SJSA1 (cell line): ENCODE measurements at regions not wholly inside any gene's neighbourhood (a gene's known extent, or its start where the extent isn't known, plus 50 kb on each side); places are given as distances from the start of the nearest gene placed in this dataset.

Experiments used
- DNase-seq, 2 experiments: peaks; one replicate each; pipeline ENCODE4 v3.0.0-alpha.2; 2015 to 2020; ENCODE audit warnings: low spot score in 2 of 2, low read depth in 1 of 2
- H3K27ac ChIP-seq: fragments of 250-450 bp; sonication (Bioruptor Pico); 2 replicates; pipeline ENCODE4 v1.5.1; 2020; ENCODE audit warnings: mild to moderate bottlenecking, moderate library complexity
- H3K27me3 ChIP-seq: fragments of 250-450 bp; sonication (Bioruptor Pico); replicated peaks from 2 replicates; pipeline ENCODE4 v1.5.1; 2020; ENCODE audit warnings: mild to moderate bottlenecking, moderate library complexity
- H3K36me3 ChIP-seq: fragments of 250-450 bp; sonication (Bioruptor Pico); 2 replicates; pipeline ENCODE4 v1.5.1; 2020; ENCODE audit warnings: mild to moderate bottlenecking
- H3K4me1 ChIP-seq: fragments of 250-450 bp; sonication (Bioruptor Pico); replicated peaks from 2 replicates; pipeline ENCODE4 v1.6.1; 2021; ENCODE audit warnings: mild to moderate bottlenecking
- H3K4me3 ChIP-seq: fragments of 250-450 bp; sonication (Bioruptor Pico); 2 replicates; pipeline ENCODE4 v1.5.1; 2020; ENCODE audit warnings: mild to moderate bottlenecking
- H3K9me3 ChIP-seq: fragments of 250-450 bp; sonication (Bioruptor Pico); replicated peaks from 2 replicates; pipeline ENCODE4 v1.5.1; 2020; ENCODE audit warnings: mild to moderate bottlenecking

DNA sequence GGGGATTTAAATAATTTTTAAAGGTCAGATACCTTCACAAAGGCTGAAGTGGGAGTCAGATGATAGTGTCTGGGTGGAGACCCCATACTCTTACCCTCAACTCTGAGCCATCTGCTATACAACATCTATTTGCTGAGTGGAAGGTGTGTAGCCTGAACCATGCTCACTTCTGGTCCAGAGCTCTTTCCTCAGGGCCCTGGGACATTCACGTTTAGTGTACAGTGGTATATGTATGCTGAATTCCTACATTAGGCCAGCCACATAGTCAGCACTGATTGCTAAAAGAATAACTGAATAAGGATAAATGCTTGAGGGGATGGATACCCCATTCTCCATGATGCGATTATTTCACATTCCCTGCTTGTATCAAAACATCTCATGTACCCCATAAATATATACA is 107.3 kb downstream of the KIF26A start:
- H3K9me3 ChIP-seq = peaks cover 4% of the 10 kb centered on the region; the same call in 1 of the 2 replicates
- H3K27ac ChIP-seq = no peak overlapping the region
- H3K4me3 ChIP-seq = no peak overlapping the region
- H3K36me3 ChIP-seq = no peaks in the 10 kb centered on the region
- H3K4me1 ChIP-seq = no peaks in the 10 kb centered on the region
- no peaks in the 10 kb centered on the region for H3K27me3 ChIP-seq
- DNase-seq = peak in 1 of 2 experiments; percentile 1

- no peaks in the 10 kb centered on the region for H3K36me3 ChIP-seq
- H3K27me3 ChIP-seq = no peaks in the 10 kb centered on the region
- H3K9me3 ChIP-seq = peaks cover 4% of the 10 kb centered on the region; the same call in 1 of the 2 replicates
- H3K4me1 ChIP-seq = no peaks in the 10 kb centered on the region
- DNase-seq = peak in 1 of 2 experiments; percentile 29
- H3K4me3 ChIP-seq = no peak overlapping the region
- H3K27ac ChIP-seq = no peak overlapping the region
These were observed 108.3 kb downstream of the KIF26A start for GRCh38 chr14:104246401-104247335.

DNA sequence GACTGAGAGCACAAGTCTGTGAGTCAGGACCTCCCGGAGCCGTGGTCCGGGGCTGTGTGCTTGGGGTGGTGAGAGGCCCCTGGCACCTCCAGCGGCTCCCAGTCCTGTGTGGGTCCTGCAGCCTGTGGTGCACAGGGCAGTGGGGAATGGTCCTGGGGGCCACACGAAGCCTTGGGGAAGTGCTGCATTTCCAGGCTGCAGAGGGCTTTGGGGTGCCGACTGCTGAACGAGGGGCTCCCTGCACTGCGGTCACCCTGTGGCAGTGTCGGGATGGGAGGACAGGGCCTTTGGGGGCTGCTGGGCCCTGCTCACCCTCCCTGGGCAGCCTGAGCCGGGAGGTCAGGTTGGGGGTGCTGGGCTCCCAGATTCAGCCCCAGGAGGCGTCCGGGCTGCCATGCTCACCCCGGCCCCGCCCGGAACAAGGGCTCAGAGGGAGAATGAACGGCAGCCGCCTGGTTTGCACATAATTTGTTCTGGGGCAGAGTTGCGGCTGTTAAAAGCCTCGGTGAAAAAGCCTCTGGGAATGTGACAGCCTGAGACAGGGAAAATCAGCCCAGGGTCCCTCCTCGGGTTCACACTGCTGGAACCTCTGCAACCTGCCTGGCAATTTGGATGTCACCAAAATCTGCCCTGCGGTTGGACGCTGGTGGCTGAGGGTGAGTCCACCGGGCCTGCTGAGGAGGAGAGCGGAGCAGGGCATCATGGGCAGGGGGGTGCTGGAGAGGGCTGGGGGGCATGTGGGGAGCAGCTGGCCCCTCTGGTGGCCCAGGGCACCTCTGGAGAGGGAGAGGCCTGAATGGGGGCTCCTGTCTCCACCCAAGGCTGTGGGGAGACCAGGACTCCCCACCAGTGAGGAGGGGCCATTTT is 109.2 kb downstream of the KIF26A start:
- no peaks in the 10 kb centered on the region for H3K4me1 ChIP-seq
- H3K9me3 ChIP-seq = peaks cover 4% of the 10 kb centered on the region; the same call in 1 of the 2 replicates
- no peak overlapping the region for H3K4me3 ChIP-seq
- H3K27me3 ChIP-seq = no peaks in the 10 kb centered on the region
- DNase-seq = no peak
- no peak overlapping the region for H3K27ac ChIP-seq
- no peaks in the 10 kb centered on the region for H3K36me3 ChIP-seq

- Histone ChIP-seq H3K4me3 (no peak overlapping the region), H3K27ac (no peak overlapping the region), H3K9me3 (peaks cover 4% of the 10 kb centered on the region; the same call in 1 of the 2 replicates), H3K27me3 (no peaks in the 10 kb centered on the region), H3K4me1 (no peaks in the 10 kb centered on the region), H3K36me3 (no peaks in the 10 kb centered on the region)
- DNase-seq = no peak
These were observed 110.0 kb downstream of the KIF26A start for GRCh38 chr14:104248203-104249055.

GRCh38 chr14:104249089-104249488 is 110.7 kb downstream of the KIF26A start:
- DNase-seq = no peak
- H3K27me3 ChIP-seq = no peaks in the 10 kb centered on the region
- H3K27ac ChIP-seq = no peak overlapping the region
- no peaks in the 10 kb centered on the region for H3K4me1 ChIP-seq
- no peaks in the 10 kb centered on the region for H3K36me3 ChIP-seq
- no peak overlapping the region for H3K4me3 ChIP-seq
- H3K9me3 ChIP-seq = peaks cover 4% of the 10 kb centered on the region; the same call in 1 of the 2 replicates

GRCh38 chr14:104249706-104250105 is 111.3 kb downstream of the KIF26A start:
- H3K4me3 ChIP-seq = no peak overlapping the region
- H3K4me1 ChIP-seq = no peaks in the 10 kb centered on the region
- H3K27ac ChIP-seq = no peak overlapping the region
- H3K27me3 ChIP-seq = no peaks in the 10 kb centered on the region
- no peaks in the 10 kb centered on the region for H3K36me3 ChIP-seq
- no peak for DNase-seq
- peaks cover 4% of the 10 kb centered on the region; the same call in 1 of the 2 replicates for H3K9me3 ChIP-seq

DNA sequence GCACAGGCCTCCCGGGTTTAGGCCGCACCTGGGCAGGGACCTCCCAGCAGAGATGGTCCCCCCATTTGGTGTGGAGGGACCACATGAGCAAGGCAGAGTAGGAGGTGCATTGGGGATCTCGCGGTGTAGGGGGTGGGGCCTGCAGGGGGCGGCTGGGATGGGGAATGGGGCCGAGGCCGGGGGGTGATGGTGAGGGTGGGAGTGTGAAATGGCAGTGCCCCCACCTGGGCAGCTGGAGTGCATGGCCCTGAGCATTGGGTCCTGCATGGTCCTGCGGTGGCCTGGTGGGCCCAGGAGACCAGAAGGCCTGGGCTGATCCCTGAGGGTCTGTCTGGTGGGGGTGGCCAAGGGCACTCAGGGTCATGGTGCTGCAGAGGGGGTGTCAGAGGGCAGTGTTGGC is 111.8 kb downstream of the KIF26A start:
- H3K4me3 ChIP-seq = no peak overlapping the region
- H3K27me3 ChIP-seq = no peaks in the 10 kb centered on the region
- H3K36me3 ChIP-seq = no peaks in the 10 kb centered on the region
- no peaks in the 10 kb centered on the region for H3K4me1 ChIP-seq
- H3K9me3 ChIP-seq = peaks cover 4% of the 10 kb centered on the region; the same call in 1 of the 2 replicates
- no peak overlapping the region for H3K27ac ChIP-seq
- DNase-seq = no peak

GRCh38 chr14:104252256-104253215 is 114.1 kb downstream of the KIF26A start:
- Histone ChIP-seq H3K27ac (no peak overlapping the region), H3K27me3 (no peaks in the 10 kb centered on the region), H3K36me3 (no peaks in the 10 kb centered on the region), H3K9me3 (no peaks in the 10 kb centered on the region), H3K4me1 (no peaks in the 10 kb centered on the region), H3K4me3 (no peak overlapping the region)
- no peak for DNase-seq

- no peaks in the 10 kb centered on the region for H3K36me3 ChIP-seq
- DNase-seq = no peak
- no peaks in the 10 kb centered on the region for H3K4me1 ChIP-seq
- H3K27ac ChIP-seq = no peak overlapping the region
- H3K27me3 ChIP-seq = no peaks in the 10 kb centered on the region
- no peak overlapping the region for H3K4me3 ChIP-seq
- H3K9me3 ChIP-seq = no peaks in the 10 kb centered on the region
These were observed 114.9 kb downstream of the KIF26A start for GRCh38 chr14:104253223-104253822.

GRCh38 chr14:104253901-104254353 is 115.5 kb downstream of the KIF26A start:
- no peak for DNase-seq
- Histone ChIP-seq H3K9me3 (no peaks in the 10 kb centered on the region), H3K4me3 (no peak overlapping the region), H3K27me3 (no peaks in the 10 kb centered on the region), H3K27ac (no peak overlapping the region), H3K36me3 (no peaks in the 10 kb centered on the region), H3K4me1 (no peaks in the 10 kb centered on the region)

GRCh38 chr14:104254735-104255400 is 116.5 kb downstream of the KIF26A start:
- Histone ChIP-seq H3K27ac (no peak overlapping the region), H3K36me3 (no peaks in the 10 kb centered on the region), H3K4me1 (no peaks in the 10 kb centered on the region), H3K27me3 (no peaks in the 10 kb centered on the region), H3K4me3 (no peak overlapping the region), H3K9me3 (no peaks in the 10 kb centered on the region)
- DNase-seq = no peak
